Neural progenitor cell (in vitro differentiated cells): ENCODE measurements at regions not wholly inside any gene's neighbourhood (a gene's known extent, or its start where the extent isn't known, plus 50 kb on each side); places are given as distances from the start of the nearest gene placed in this dataset.

Source experiments
- CTCF ChIP-seq: fragments of 200-600 bp; sonication (generic); IDR thresholded peaks from 2 replicates; pipeline ENCODE4 v1.5.1; 2017; ENCODE audit warnings: antibody characterized with exemption, mild to moderate bottlenecking
- EZH2 ChIP-seq: fragments of 200-600 bp; sonication (generic); IDR thresholded peaks from 2 replicates; pipeline ENCODE4 v1.6.1; 2017; ENCODE audit warnings: antibody characterized with exemption, mild to moderate bottlenecking, moderate library complexity
- EZH2phosphoT487 ChIP-seq: fragments of 200-600 bp; sonication (generic); IDR thresholded peaks from 2 replicates; pipeline ENCODE4 v1.6.1; 2017; ENCODE audit warnings: antibody characterized with exemption

DNA sequence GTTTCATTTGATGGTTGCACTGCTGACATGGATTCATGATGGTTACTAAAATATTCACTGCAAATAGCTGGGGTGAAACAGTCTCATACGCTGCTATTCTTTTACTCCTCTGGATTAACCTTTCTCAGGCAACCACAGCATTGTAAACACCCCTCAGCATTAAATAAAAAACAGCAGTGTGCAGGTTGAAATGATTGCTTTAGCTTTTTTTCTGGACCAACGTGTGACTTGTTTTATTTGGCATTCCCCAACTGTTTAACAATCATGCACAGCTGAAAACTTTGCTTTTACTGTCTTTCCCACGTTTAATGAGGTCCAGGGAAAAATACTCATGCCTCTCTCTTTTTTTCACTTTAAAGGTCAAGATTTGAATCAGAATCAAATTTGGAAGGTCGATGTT, 490.8 kb downstream of the RAPGEF2 start:
- TF ChIP-seq CTCF (no peak), EZH2 (no peak), EZH2phosphoT487 (no peak)
